ENCODE measurements at regions not wholly inside any gene's neighbourhood (a gene's known extent, or its start where the extent isn't known, plus 50 kb on each side); places are given as distances from the start of the nearest gene placed in this dataset.

- Histone ChIP-seq H3K27me3 (no peaks in the 10 kb centered on the region), H3K36me3 (no peaks in the 10 kb centered on the region), H3K9me3 (no peaks in the 10 kb centered on the region), H3K4me3 (no peak overlapping the region), H3K27ac (no peak overlapping the region), H3K4me1 (no peaks in the 10 kb centered on the region)
- DNase-seq, result no peak
- TF ChIP-seq CTCF (IDR thresholded peaks at IDR 0.05) (no peak), POLR2A (IDR thresholded peaks at IDR 0.05) (no peak)
These were observed 115.5 kb upstream of the ARPP21 start for GRCh38 chr3:35523838-35524237.

DNA sequence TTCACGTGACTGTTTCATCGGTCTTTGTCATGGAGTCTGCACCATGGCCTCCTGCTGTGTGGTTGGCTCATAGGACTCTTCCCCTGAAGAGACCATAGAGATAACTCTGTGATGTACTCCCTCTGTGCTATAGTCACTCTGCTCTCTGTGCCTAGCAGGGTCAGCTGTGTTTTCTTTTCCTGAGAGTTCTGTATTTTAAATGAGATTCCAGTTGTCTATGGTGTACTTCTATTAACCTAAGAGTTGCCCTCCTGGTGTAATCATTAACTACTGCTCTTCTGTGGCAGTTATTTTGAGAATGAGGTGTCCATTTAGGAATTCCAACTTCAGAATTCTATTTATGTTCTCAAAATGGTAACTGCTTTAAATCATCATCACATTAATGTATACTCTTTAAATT, 114.5 kb upstream of the ARPP21 start:
- Histone ChIP-seq H3K27ac (no peak overlapping the region), H3K36me3 (no peaks in the 10 kb centered on the region), H3K9me3 (no peaks in the 10 kb centered on the region), H3K4me3 (no peak overlapping the region), H3K27me3 (no peaks in the 10 kb centered on the region), H3K4me1 (no peaks in the 10 kb centered on the region)
- DNase-seq, result no peak
- TF ChIP-seq POLR2A (IDR thresholded peaks at IDR 0.05) (no peak), CTCF (IDR thresholded peaks at IDR 0.05) (no peak)

- no peaks in the 10 kb centered on the region for H3K4me1 ChIP-seq
- TF ChIP-seq CTCF (IDR thresholded peaks at IDR 0.05) (no peak), POLR2A (IDR thresholded peaks at IDR 0.05) (no peak)
- no peaks in the 10 kb centered on the region for H3K27me3 ChIP-seq
- H3K4me3 ChIP-seq, result no peak overlapping the region
- DNase-seq, result no peak
- no peaks in the 10 kb centered on the region for H3K9me3 ChIP-seq
- H3K36me3 ChIP-seq, result no peaks in the 10 kb centered on the region
- H3K27ac ChIP-seq, result no peak overlapping the region
These were observed 110.6 kb upstream of the ARPP21 start for GRCh38 chr3:35528728-35529127.

GRCh38 chr3:35529337-35529736, 110.0 kb upstream of the ARPP21 start:
- TF ChIP-seq POLR2A (IDR thresholded peaks at IDR 0.05), result no peak
- TF ChIP-seq CTCF (IDR thresholded peaks at IDR 0.05), result no peak
- Histone ChIP-seq H3K27ac (no peak overlapping the region), H3K9me3 (no peaks in the 10 kb centered on the region), H3K36me3 (no peaks in the 10 kb centered on the region), H3K27me3 (no peaks in the 10 kb centered on the region), H3K4me1 (no peaks in the 10 kb centered on the region), H3K4me3 (no peak overlapping the region)
- DNase-seq, result no peak

DNA sequence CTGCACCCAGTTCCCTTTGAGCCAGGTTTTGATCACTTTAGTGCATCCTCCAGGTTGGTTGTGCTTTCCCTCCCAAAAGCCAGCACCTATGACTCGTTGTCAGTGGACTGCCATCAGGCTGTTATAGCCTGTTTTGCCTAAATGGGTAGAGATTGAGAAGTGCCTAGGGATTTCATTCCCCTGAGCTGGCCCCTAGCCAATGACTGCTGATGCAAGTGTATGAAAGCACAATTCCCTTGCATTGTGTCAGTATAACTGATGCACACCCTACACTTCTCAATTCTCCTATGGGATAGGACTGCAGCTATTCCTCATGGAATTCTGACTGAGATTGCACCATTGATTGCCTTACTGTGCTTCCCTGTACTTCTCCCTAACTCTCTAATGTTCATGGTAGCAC, 102.1 kb upstream of the ARPP21 start:
- Histone ChIP-seq H3K4me3 (no peak overlapping the region), H3K27me3 (no peaks in the 10 kb centered on the region), H3K9me3 (no peaks in the 10 kb centered on the region), H3K4me1 (no peaks in the 10 kb centered on the region), H3K36me3 (no peaks in the 10 kb centered on the region), H3K27ac (no peak overlapping the region)
- no peak for DNase-seq
- TF ChIP-seq CTCF (IDR thresholded peaks at IDR 0.05), result no peak

DNA sequence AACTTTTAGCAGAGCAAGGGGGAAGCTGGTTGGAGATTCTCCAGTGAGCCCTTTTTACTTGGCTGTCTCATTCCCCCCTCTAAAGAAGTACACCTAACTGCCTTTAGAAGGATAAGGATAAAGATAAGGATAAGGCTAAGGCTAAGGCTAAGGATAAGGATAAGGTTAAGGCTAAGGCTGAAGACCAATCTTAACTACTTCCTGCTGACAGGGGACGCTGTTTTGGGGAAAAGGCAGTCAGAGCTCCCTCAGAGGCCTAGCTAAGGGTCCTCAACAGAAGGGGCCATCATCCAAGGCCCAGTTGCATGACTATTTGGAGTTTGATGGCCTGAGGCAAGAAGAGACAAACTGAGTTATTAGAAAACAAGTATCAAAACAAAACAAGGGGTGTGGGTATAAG, 94.3 kb upstream of the ARPP21 start:
- Histone ChIP-seq H3K36me3 (no peaks in the 10 kb centered on the region), H3K27ac (no peak overlapping the region), H3K4me1 (no peaks in the 10 kb centered on the region), H3K4me3 (no peak overlapping the region), H3K27me3 (no peaks in the 10 kb centered on the region), H3K9me3 (no peaks in the 10 kb centered on the region)
- no peak for DNase-seq
- TF ChIP-seq CTCF (IDR thresholded peaks at IDR 0.05), result no peak
- no peak for TF ChIP-seq POLR2A (IDR thresholded peaks at IDR 0.05)

Data from Peyer's patch (tissue), 4 donors.